Choroid plexus epithelial cell (primary cell): ENCODE measurements at regions not wholly inside any gene's neighbourhood (a gene's known extent, or its start where the extent isn't known, plus 50 kb on each side); places are given as distances from the start of the nearest gene placed in this dataset.

Source experiments
- DNase-seq: peaks from one replicate; pipeline ENCODE4 v3.0.0-alpha.2; 2010; ENCODE audit warnings: low read depth
- H3K4me3 ChIP-seq: 2 replicates; pipeline ENCODE4 v1.5.1; 2011; ENCODE audit warnings: low read depth, mild to moderate bottlenecking, control low read depth, low read length, moderate library complexity
- TF ChIP-seq, protein P1 (sequence below): conservative IDR thresholded peaks from 2 replicates; pipeline ENCODE4 v1.5.1; 2011; ENCODE audit warnings: low read depth, mild to moderate bottlenecking, control low read depth, inconsistent platforms, low read length, moderate library complexity

DNA sequence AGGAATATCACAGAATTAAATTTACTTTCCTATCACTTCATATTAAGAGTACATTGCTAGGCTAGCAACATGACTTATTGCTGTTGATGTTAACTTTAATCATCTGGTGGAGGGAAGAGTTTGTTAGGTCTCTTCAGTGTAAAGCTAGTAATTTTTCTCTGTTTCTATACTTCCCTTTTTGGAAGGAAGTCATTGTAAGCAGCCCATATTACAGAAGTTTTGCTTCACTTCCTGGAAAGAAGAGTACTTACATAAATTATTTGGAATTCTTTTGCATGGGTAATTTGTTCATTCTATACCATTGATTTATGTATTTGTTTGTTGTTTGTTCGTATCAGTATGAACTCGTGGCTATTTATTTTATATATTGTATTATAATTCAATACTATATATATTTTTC is 405.2 kb downstream of the RFPL4B start:
- TF ChIP-seq, protein P1, sequence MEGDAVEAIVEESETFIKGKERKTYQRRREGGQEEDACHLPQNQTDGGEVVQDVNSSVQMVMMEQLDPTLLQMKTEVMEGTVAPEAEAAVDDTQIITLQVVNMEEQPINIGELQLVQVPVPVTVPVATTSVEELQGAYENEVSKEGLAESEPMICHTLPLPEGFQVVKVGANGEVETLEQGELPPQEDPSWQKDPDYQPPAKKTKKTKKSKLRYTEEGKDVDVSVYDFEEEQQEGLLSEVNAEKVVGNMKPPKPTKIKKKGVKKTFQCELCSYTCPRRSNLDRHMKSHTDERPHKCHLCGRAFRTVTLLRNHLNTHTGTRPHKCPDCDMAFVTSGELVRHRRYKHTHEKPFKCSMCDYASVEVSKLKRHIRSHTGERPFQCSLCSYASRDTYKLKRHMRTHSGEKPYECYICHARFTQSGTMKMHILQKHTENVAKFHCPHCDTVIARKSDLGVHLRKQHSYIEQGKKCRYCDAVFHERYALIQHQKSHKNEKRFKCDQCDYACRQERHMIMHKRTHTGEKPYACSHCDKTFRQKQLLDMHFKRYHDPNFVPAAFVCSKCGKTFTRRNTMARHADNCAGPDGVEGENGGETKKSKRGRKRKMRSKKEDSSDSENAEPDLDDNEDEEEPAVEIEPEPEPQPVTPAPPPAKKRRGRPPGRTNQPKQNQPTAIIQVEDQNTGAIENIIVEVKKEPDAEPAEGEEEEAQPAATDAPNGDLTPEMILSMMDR, result no peak
- no peak for DNase-seq
- no peak overlapping the region for H3K4me3 ChIP-seq

DNA sequence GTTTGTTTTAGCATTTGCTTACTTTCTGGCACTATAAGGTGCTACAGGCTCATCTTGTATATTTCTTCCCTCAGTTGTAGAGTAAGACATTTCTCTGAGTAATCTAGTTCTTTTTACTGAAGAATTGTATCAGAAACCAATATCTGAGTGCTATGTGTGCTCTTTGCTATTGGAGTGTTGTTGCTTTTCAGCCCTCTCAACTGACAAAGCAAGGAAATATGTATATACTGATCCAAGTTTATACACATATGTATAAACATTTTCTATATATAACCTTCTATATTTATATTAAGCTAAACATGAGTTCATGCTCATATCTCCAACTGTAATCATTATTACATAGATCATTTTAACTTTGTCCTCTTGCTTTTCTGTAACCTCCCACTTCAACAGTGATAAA is 405.7 kb downstream of the RFPL4B start:
- TF ChIP-seq, protein P1, result no peak
- DNase-seq, result no peak
- no peak overlapping the region for H3K4me3 ChIP-seq

DNA sequence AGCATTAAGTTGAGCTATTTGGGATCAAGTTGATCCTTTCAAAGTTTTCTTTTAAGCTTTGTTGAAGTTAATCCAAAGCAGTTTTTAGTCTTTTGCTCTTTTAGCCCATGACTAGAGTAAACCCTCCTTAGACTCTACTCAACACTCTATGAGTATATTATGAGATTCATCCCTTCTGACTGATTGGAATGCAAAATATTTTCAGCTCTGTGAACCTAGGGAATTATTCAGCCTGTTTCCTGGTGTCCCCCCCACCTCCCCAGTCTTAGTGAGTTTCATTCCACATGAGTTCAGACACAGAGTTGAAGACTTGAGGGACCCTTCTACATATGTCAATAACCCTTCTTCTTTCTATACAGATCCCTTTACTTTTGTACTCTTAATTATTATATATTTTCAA is 413.7 kb downstream of the RFPL4B start:
- peak; percentile 9 for DNase-seq
- H3K4me3 ChIP-seq, result no peak overlapping the region
- TF ChIP-seq, protein P1, result no peak

DNA sequence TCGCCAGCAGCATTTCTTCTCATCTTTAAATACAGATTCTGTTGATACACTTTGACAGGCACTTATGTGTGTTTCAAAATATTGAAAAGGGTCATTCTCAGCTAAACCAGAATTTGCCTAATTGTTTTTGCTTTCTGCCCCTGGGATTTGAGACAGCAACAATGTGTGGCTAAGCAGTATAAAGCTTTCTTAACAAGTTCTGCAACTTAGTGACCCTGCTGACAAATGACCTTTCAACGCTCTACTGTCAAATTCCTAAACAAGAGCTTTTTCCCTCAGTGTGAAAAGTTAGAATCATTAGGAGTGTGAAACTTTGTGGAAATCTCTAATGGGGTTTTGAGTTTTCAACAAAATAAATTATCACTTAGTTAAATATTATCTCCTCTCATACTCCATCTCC is 414.6 kb downstream of the RFPL4B start:
- H3K4me3 ChIP-seq, result no peak overlapping the region
- DNase-seq, result no peak
- TF ChIP-seq, protein P1, result no peak

DNA sequence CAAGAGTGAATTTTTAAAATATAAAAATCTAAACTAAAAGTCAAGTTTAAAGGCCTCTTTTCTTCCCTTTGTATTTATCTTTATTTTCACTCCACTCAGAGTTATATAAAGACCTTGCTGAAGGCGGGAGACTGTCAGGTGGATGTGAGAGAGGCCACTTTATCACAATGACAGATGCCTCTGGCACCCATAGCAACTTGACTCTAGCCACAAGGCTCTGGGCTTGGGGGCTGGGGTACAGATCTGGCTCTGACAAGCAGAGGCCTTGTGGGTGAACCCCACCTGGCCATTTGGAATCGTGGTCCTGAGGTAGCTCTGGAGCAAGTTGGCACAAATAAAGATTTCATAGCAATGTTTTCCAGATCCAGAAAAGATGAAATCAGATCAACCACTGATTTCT is 417.2 kb downstream of the RFPL4B start:
- H3K4me3 ChIP-seq, result no peak overlapping the region
- TF ChIP-seq, protein P1, result no peak
- DNase-seq, result no peak

DNA sequence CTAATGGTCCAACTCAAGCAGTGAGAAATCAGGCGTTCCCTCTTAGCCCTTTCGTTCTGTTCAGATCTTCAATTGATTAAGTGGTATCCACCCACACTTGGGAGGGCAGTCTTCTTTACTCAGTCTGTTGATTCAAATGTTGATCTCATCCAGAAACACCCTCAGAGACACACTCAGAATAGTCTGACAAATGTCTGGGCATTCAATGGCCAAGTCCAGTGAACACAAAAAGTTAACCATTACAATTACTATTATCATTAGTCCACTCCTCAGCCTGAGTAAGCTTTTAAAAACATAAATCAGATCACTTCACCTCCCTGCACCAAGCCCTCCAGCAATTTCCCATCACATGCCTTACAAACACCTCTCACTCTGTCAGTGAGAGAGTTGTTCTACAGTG is 423.2 kb downstream of the RFPL4B start:
- TF ChIP-seq, protein P1, result no peak
- no peak overlapping the region for H3K4me3 ChIP-seq
- DNase-seq, result no peak

DNA sequence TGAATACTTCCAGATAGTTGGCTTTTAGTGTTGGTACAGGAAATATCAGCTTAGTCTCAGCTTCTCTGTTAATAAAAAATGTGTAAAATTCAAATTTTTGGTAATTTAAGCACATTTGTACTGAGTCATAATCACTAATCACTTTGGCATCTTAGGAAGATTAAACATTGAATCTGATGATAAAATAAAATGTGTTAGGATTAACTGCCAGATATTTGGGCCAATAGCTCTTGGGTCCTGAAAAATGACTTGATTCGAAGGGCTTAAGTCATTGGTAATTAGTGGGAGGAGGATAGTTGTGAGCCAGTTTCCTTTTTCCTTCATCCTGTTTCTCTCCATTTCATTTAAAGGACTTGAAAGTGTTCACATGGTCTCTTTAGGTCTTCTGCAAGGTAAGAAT is 426.1 kb downstream of the RFPL4B start:
- TF ChIP-seq, protein P1, result no peak
- H3K4me3 ChIP-seq, result no peak overlapping the region
- no peak for DNase-seq
